ENCODE measurements at regions not wholly inside any gene's neighbourhood (a gene's known extent, or its start where the extent isn't known, plus 50 kb on each side); places are given as distances from the start of the nearest gene placed in this dataset.
"Not testable (repeated sequence)": the region's sequence is repeated elsewhere in the genome, so short reads cannot be mapped to it uniquely, and the experiment has no call there.

GRCh38 chr2:146374505-146374904 lies 1470.3 kb upstream of the ACVR2A start:
- Mint-ChIP-seq H3K4me1 (peaks cover 5% of the 10 kb centered on the region), H3K9me3 (peaks cover 15% of the 10 kb centered on the region), H3K4me3 (no peak overlapping the region), H3K27ac (no peak overlapping the region), H3K36me3 (ENCODE audit: low read depth) (no peaks in the 10 kb centered on the region), H3K27me3 (ENCODE audit: low read depth) (no peaks in the 10 kb centered on the region)
- TF ChIP-seq, protein P1, sequence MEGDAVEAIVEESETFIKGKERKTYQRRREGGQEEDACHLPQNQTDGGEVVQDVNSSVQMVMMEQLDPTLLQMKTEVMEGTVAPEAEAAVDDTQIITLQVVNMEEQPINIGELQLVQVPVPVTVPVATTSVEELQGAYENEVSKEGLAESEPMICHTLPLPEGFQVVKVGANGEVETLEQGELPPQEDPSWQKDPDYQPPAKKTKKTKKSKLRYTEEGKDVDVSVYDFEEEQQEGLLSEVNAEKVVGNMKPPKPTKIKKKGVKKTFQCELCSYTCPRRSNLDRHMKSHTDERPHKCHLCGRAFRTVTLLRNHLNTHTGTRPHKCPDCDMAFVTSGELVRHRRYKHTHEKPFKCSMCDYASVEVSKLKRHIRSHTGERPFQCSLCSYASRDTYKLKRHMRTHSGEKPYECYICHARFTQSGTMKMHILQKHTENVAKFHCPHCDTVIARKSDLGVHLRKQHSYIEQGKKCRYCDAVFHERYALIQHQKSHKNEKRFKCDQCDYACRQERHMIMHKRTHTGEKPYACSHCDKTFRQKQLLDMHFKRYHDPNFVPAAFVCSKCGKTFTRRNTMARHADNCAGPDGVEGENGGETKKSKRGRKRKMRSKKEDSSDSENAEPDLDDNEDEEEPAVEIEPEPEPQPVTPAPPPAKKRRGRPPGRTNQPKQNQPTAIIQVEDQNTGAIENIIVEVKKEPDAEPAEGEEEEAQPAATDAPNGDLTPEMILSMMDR (IDR thresholded peaks at IDR 0.05; ENCODE audit: unreplicated experiment in 3 of 3), result no peak

GRCh38 chr2:146371364-146371763 lies 1473.5 kb upstream of the ACVR2A start:
- not testable (repeated sequence) for H3K4me1 Mint-ChIP-seq; H3K4me3 Mint-ChIP-seq; H3K27me3 Mint-ChIP-seq (ENCODE audit: low read depth); H3K36me3 Mint-ChIP-seq (ENCODE audit: low read depth); H3K27ac Mint-ChIP-seq
- H3K9me3 Mint-ChIP-seq, result peaks cover 15% of the 10 kb centered on the region

- Mint-ChIP-seq H3K4me3 (no peak overlapping the region), H3K4me1 (no peaks in the 10 kb centered on the region), H3K27ac (no peak overlapping the region), H3K27me3 (ENCODE audit: low read depth) (no peaks in the 10 kb centered on the region), H3K9me3 (peaks cover 15% of the 10 kb centered on the region), H3K36me3 (ENCODE audit: low read depth) (no peaks in the 10 kb centered on the region)
- TF ChIP-seq, protein P1 (IDR thresholded peaks at IDR 0.05; ENCODE audit: unreplicated experiment in 3 of 3), result no peak
Observed at GRCh38 chr2:146370826-146371225, 1474.0 kb upstream of the ACVR2A start.

DNA sequence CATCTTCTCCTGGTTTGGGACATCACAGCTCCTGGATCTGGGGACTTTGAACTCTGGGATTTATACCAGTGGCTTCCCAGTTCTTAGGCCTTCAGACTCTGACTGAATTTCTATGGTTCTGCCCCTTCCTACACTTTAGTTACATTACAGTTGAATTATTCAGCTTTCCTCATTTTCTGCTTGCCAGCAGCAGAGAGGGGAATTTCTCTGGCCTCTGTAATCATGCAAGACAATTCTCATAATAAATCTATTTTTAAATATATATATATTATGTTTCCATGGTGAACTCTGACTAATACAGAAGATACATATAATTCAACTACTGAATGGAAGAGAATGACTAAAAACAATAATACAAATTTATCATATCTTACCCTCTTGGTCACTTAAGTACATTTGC lies 1478.6 kb upstream of the ACVR2A start:
- H3K36me3 Mint-ChIP-seq (ENCODE audit: low read depth), result no peaks in the 10 kb centered on the region
- H3K27me3 Mint-ChIP-seq (ENCODE audit: low read depth), result no peaks in the 10 kb centered on the region
- TF ChIP-seq, protein P1 (IDR thresholded peaks at IDR 0.05; ENCODE audit: unreplicated experiment in 3 of 3), result no peak
- H3K4me1 Mint-ChIP-seq, result no peaks in the 10 kb centered on the region
- no peak overlapping the region for H3K4me3 Mint-ChIP-seq
- H3K27ac Mint-ChIP-seq, result no peak overlapping the region
- H3K9me3 Mint-ChIP-seq, result peaks cover 2% of the 10 kb centered on the region

DNA sequence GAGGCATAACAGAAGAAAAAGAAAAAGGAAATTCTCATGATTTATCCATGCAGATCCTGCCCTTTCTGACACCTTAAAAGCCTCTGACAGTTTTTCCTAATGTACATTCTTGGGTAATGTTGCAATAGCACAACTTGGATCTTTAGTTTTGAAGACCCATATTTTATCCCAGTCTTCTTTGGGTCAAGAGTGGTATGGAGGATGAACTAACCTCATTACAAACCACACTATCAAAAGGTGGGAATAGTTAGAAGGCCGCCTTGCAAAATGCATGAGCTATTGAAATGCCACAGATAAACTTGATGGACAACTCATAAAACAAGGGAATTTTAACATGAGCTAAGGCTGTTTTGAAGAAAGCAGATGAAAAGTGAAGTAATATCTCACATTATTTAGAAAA lies 1479.8 kb upstream of the ACVR2A start:
- no peak overlapping the region for H3K27ac Mint-ChIP-seq
- no peaks in the 10 kb centered on the region for H3K36me3 Mint-ChIP-seq (ENCODE audit: low read depth)
- TF ChIP-seq, protein P1 (IDR thresholded peaks at IDR 0.05; ENCODE audit: unreplicated experiment in 3 of 3), result no peak
- no peaks in the 10 kb centered on the region for H3K9me3 Mint-ChIP-seq
- no peaks in the 10 kb centered on the region for H3K27me3 Mint-ChIP-seq (ENCODE audit: low read depth)
- no peak overlapping the region for H3K4me3 Mint-ChIP-seq
- H3K4me1 Mint-ChIP-seq, result no peaks in the 10 kb centered on the region

- Mint-ChIP-seq H3K9me3 (no peaks in the 10 kb centered on the region), H3K27me3 (ENCODE audit: low read depth) (no peaks in the 10 kb centered on the region), H3K4me1 (no peaks in the 10 kb centered on the region), H3K4me3 (no peak overlapping the region), H3K27ac (no peak overlapping the region), H3K36me3 (ENCODE audit: low read depth) (no peaks in the 10 kb centered on the region)
- TF ChIP-seq, protein P1 (IDR thresholded peaks at IDR 0.05; ENCODE audit: unreplicated experiment in 3 of 3), result no peak
Observed at GRCh38 chr2:146363731-146364130, 1481.1 kb upstream of the ACVR2A start.
